HG02798 (cell line): ENCODE measurements at regions not wholly inside any gene's neighbourhood (a gene's known extent, or its start where the extent isn't known, plus 50 kb on each side); places are given as distances from the start of the nearest gene placed in this dataset.
"Not testable (repeated sequence)": the region's sequence is repeated elsewhere in the genome, so short reads cannot be mapped to it uniquely, and the experiment has no call there.

Source experiments
- ATAC-seq: cut with Tn5 transposase; IDR thresholded peaks from one replicate; pipeline ENCODE4 v1.9.1; 2021; ENCODE audit warnings: mild to moderate bottlenecking; ENCODE audit not compliant: unreplicated experiment, poor library complexity

DNA sequence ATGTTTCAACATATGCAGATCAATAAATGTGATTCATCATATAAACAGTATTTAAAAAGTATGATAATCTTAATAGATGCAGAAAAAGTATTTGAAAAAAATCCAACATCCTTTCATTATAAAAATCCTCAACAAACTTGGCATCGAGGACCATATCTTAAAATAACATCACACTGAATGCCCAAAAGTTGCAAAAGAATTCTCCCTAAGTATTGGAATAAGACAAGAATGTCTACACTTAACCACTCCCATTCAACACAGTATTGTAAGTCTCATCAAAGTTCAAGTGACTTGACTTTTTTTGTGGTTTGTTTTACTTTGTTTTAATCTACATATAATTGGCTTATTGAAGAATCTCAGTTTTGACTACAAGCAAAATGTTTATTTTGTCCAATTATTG lies 779.0 kb upstream of the SLIT2 start:
- ATAC-seq = no peak

GRCh38 chr4:19470001-19470400 lies 781.7 kb upstream of the SLIT2 start:
- not testable (repeated sequence) for ATAC-seq

DNA sequence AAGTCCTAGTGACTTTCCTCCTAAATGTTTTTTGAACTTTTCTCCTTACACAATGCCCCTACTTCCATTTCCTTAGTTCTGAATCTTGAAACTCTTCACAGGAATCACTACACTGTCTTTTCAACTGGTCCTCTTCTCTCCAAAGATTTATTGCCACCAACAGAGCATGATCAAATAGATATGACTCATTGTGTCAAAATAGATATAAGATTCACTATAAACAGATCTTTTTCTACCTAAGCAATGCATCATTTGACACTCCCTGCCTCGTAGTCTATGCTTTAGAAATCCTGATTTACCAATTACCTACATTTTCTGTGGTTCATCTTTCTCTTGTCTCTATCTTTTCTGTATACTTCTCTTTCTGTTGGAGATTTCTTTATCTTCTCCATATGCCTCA lies 789.6 kb upstream of the SLIT2 start:
- ATAC-seq = no peak

DNA sequence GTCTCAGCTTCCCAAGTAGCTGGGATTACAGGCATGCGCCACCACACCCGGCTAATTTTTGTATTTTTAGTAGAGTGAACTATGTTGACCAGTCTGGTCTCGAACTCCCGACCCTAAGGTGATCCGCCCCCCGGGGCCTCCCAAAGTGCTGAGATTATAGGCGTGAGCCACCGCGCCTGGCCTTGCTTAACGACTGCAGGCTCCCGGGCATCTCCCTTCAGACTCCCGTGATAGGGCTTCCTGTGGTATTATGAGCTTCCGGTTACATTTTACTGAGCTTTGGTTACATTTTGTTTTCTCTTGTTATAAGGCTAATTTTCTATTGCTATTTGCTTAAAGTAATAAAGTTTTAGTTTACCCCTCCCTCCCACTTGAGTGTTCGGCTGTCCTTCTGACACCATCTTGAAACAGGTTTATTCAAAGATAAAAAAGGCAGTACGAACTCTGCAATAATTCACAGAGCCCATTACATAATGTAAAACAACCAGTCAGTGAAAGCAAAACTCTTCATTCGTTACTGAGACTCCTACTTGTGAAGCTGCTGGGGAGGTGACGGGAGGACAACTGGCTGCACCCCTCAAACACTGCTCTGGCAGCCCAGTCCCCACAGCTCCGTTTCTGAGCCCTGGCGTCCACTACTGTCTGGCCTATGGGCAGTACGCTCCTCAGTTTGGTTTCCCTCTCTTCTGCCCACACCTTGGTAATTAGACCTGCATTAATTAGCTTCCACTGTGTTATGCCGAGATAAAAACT lies 795.7 kb upstream of the SLIT2 start:
- no peak for ATAC-seq

DNA sequence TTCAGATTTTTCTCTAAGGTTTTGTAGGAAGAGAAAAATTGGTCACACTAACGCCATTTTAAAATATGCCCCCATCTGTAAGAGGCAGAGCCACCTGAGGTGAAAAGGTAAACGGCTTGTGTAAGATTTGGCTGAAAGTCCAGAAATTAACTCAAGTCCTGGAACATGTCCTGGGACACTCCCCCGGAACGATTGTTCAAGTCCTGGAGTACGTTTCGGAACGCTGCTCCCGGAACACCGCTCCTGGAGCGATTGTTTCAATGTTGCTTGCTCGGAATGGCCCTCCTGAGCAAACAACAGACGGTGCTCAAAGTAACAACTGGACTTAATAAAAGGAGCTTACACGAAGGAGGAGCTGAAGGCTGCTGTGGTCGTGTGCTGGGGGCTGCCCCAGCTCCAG lies 796.5 kb upstream of the SLIT2 start:
- ATAC-seq = no peak

DNA sequence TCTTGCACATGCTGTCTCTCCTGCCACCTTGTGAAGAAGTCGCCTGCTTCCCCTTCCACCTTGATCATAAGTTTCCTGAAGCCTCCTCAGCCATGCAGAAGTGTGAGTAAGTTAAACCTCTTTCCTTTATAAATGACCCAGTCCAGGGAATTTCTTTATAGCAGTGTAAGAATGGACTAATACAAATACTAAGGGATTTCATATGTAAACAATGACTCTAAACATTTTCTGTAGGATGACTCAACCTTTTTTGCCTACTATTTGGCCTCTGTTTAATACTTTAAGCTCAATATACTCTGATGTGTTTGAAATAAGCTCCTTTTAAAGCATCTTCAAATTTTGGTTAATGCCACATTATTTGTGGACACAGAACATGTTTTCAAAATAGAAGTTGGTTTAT lies 813.5 kb upstream of the SLIT2 start:
- no peak for ATAC-seq

- ATAC-seq = no peak
These were observed 814.7 kb upstream of the SLIT2 start for GRCh38 chr4:19437008-19437407.

- ATAC-seq = no peak
These were observed 822.0 kb upstream of the SLIT2 start for GRCh38 chr4:19429684-19430083.

DNA sequence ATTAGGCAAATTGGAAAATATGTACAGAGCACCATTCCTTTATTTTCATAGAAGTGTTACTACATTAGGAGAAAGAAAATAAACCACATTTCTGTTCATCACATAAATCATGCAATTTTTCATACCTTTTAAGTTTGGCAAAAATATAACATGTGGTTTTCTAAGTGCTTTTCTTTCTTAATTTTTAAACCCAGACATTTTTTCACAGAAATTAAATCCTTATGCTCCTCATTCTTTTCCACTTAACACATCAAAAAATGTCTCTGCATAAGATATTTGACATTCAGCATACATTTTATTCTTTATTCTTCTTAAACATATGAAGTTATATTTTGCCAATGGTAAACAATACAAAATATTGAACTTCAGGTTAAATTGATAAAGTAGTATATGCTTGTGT lies 826.6 kb upstream of the SLIT2 start:
- no peak for ATAC-seq

DNA sequence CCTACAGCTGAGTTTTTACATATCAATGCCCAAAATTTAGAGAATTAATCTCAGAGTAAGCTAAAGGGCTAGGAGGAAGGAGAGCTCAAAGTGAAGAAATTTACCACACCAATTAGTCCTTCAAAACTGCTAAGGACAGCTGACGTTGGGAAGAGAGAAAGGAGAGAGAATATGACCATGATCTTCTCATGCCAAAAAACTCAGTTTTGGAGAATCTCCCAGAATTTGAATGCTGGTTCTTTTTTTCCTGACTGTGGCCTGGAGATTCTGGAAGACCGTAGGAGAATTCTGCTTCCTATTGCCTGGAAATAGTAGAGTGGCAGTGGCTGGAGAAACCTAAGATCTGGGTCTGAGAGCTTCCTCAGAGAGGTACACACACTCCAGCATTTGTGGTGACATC lies 834.4 kb upstream of the SLIT2 start:
- ATAC-seq = no peak

DNA sequence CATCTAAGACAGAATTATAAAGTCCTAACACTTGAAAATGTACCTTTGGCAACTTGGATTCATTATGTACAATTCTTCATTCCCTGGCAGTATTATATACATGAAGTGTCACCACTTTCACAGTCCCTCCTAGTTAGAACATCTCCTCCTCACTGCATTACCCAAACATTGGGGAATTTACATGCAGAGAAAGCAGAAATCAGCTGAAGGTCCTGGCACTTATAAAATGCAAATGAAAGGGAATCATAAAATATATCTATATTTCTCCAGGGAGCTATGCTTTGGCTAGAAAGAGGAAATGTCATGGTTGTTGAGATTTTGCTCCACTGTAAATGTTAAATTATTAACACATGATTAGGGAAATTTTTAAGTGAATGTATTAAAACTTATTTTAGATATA lies 835.6 kb upstream of the SLIT2 start:
- ATAC-seq = no peak

- no peak for ATAC-seq
These were observed 843.2 kb upstream of the SLIT2 start for GRCh38 chr4:19408490-19408889.

- ATAC-seq = no peak
These were observed 844.9 kb upstream of the SLIT2 start for GRCh38 chr4:19406789-19407188.

DNA sequence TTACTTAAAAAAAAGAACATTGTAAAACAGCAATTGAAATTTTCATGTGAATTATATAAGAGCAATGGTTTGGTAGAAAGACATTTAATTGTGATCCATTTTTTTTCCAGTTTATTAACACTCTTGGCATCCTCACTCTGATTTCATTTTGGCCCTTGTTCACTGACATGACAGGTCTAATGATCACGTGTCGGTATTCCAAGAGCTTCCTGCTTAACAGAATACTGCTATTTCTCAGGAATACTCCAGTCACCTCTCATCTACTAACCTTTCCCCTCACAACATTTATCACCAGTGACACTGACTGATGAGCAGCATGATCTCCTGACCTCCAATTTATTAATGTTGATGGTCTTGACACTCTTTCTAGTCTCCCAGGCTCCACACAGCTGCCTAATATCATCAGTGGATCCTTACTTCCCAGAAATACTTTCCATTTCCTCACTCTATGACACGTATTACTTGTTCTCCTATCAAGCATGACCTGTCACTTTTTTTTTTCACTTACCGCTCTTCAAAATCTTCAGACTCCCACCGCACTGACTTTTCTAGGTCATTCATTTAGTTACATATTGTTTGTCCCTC lies 847.8 kb upstream of the SLIT2 start:
- ATAC-seq = no peak

DNA sequence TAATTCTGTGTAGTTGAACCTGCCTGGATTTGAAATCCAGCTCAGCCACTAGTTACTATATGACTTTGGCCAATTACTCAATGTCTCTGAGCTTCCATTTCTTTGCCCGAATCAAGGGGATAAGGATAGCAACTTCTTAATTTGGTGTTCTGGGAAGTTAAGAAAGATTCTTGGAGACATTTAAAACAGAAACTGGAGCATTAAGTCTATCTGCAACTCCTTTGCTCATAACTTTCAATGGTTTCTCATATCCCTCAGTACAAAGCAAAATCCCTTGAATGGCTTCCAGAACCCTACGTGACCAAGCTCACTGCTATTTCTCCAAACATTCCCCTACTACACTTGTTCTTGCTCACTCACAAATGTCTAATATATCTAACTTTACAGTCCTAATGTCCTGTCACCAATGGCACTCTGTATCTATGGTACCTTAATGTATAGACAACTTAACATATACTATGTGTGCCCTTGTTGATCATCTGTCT lies 849.1 kb upstream of the SLIT2 start:
- no peak for ATAC-seq

- ATAC-seq = no peak
These were observed 850.2 kb upstream of the SLIT2 start for GRCh38 chr4:19401301-19402080.

GRCh38 chr4:19400820-19401219 lies 850.9 kb upstream of the SLIT2 start:
- no peak for ATAC-seq

- no peak for ATAC-seq
These were observed 852.7 kb upstream of the SLIT2 start for GRCh38 chr4:19399001-19399400.

- no peak for ATAC-seq
These were observed 864.9 kb upstream of the SLIT2 start for GRCh38 chr4:19386786-19387185.

- ATAC-seq = no peak
These were observed 868.5 kb upstream of the SLIT2 start for GRCh38 chr4:19382993-19383756.

GRCh38 chr4:19381068-19381467 lies 870.6 kb upstream of the SLIT2 start:
- no peak for ATAC-seq
